Activated T-helper 1 cell treated with Interleukin-2 at 50 U/mL for 16 hours (primary cell): ENCODE measurements at regions not wholly inside any gene's neighbourhood (a gene's known extent, or its start where the extent isn't known, plus 50 kb on each side); places are given as distances from the start of the nearest gene placed in this dataset.
"Not testable (repeated sequence)": the region's sequence is repeated elsewhere in the genome, so short reads cannot be mapped to it uniquely, and the experiment has no call there.

Experiments
- DNase-seq: peaks from one replicate; pipeline ENCODE4 v3.0.0-alpha.2; 2020; ENCODE audit warnings: low read depth

- DNase-seq: no peak
Observed at GRCh38 chr22:22057617-22058378, 75.2 kb upstream of the TOP3B start.

GRCh38 chr22:22056809-22057594 is 74.4 kb upstream of the TOP3B start:
- not testable (repeated sequence) for DNase-seq

GRCh38 chr22:22052548-22053139 is 70.1 kb upstream of the TOP3B start:
- not testable (repeated sequence) for DNase-seq

- not testable (repeated sequence) for DNase-seq
Observed at GRCh38 chr22:22051032-22051431, 68.4 kb upstream of the TOP3B start.

- DNase-seq: no peak
Observed at GRCh38 chr22:22050141-22050775, 67.7 kb upstream of the TOP3B start.

- DNase-seq: no peak
Observed at GRCh38 chr22:22049684-22050083, 67.1 kb upstream of the TOP3B start.

- no peak for DNase-seq
Observed at GRCh38 chr22:22048981-22049531, 66.5 kb upstream of the TOP3B start.

- DNase-seq: no peak
Observed at GRCh38 chr22:22048318-22048942, 65.8 kb upstream of the TOP3B start.

GRCh38 chr22:22047776-22048175 is 65.2 kb upstream of the TOP3B start:
- no peak for DNase-seq

GRCh38 chr22:22047266-22047665 is 64.7 kb upstream of the TOP3B start:
- DNase-seq: no peak

- no peak for DNase-seq
Observed at GRCh38 chr22:22046370-22046769, 63.8 kb upstream of the TOP3B start.

- no peak for DNase-seq
Observed at GRCh38 chr22:22045571-22046335, 63.2 kb upstream of the TOP3B start.

- no peak for DNase-seq
Observed at GRCh38 chr22:22044153-22044552, 61.6 kb upstream of the TOP3B start.

GRCh38 chr22:22043296-22044078 is 60.9 kb upstream of the TOP3B start:
- DNase-seq: no peak

- no peak for DNase-seq
Observed at GRCh38 chr22:22042599-22043295, 60.2 kb upstream of the TOP3B start.

GRCh38 chr22:22042009-22042408 is 59.4 kb upstream of the TOP3B start:
- no peak for DNase-seq

GRCh38 chr22:22040908-22041307 is 58.3 kb upstream of the TOP3B start:
- no peak for DNase-seq

- no peak for DNase-seq
Observed at GRCh38 chr22:22040472-22040871, 57.9 kb upstream of the TOP3B start.

- no peak for DNase-seq
Observed at GRCh38 chr22:22039286-22040074, 56.9 kb upstream of the TOP3B start.
